Endothelial cell of umbilical vein (primary cell): ENCODE measurements at regions not wholly inside any gene's neighbourhood (a gene's known extent, or its start where the extent isn't known, plus 50 kb on each side); places are given as distances from the start of the nearest gene placed in this dataset.

Experiments
- BruUV-seq: library from RNA; stranded (reverse); fragments of 400-500 nt; replicated peaks from 2 replicates; lab custom pipeline; 2021; lab: Mats Ljungman, UMichigan
- CTCF ChIA-PET: fragments of 300-600, 350-600 bp; sonication (Branson Sonifier 250); formaldehyde crosslinking; loops from one replicate; lab custom pipeline; 2021; ENCODE audit warnings: antibody characterized with exemption, inconsistent platforms; lab: Charles Lee
- POLR2A ChIA-PET: fragments of 300-600, 350-600 bp; sonication (Branson Sonifier 250); formaldehyde crosslinking; loops from one replicate; lab custom pipeline; 2021; ENCODE audit warnings: antibody characterized with exemption, inconsistent platforms; lab: Charles Lee
- DNase-seq: peaks from one replicate; pipeline ENCODE4 v3.0.0-alpha.2; 2011; ENCODE audit warnings: low read depth, low spot score
- FAIRE-seq: peaks from 2 replicates; lab custom pipeline; 2011; peaks lifted over from hg19 to GRCh38; lab: Jason Lieb, UNC
- H2AFZ ChIP-seq: 2 replicates; pipeline ENCODE4 v1.6.0; 2012; ENCODE audit warnings: low read depth, low read length, control low read depth, inconsistent platforms
- H3K27ac ChIP-seq: 2 replicates; pipeline ENCODE4 v1.5.1; 2011; ENCODE audit warnings: low read depth, mild to moderate bottlenecking, control low read depth, low read length, moderate library complexity; ENCODE audit not compliant: insufficient read depth
- H3K27me3 ChIP-seq, 2 experiments: 2 replicates each; pipeline versions ENCODE4 v1.6.0 to v1.6.1; 2011; ENCODE audit warnings: low read length in 2 of 2, mixed read lengths in 1 of 2; ENCODE audit not compliant: control insufficient read depth in 2 of 2, insufficient read depth in 2 of 2
- H3K36me3 ChIP-seq, 2 experiments: 2 replicates in 1 of 2; 3 replicates in 1 of 2; pipeline ENCODE4 v1.5.1; 2011; ENCODE audit warnings: low read length in 2 of 2, mild to moderate bottlenecking in 1 of 2, moderate library complexity in 1 of 2; ENCODE audit not compliant: control insufficient read depth in 2 of 2, insufficient read depth in 2 of 2; ENCODE audit errors: extremely low read depth in 1 of 2
- H3K4me1 ChIP-seq: 3 replicates; pipeline ENCODE4 v1.5.1; 2011; ENCODE audit warnings: mild to moderate bottlenecking, low read length; ENCODE audit not compliant: control insufficient read depth, insufficient read depth; ENCODE audit errors: extremely low read depth
- H3K4me2 ChIP-seq: 2 replicates; pipeline ENCODE4 v1.6.1; 2011; ENCODE audit warnings: low read length, control low read depth, mixed read lengths; ENCODE audit not compliant: insufficient read depth
- H3K4me3 ChIP-seq, 3 experiments: fragments of 200-600 bp in 1 of 3; sonication (generic), shearing (Covaris generic) in 1 of 3; replicated peaks in 1 of 3; 2 replicates each; pipeline ENCODE4 v1.5.1; 2011 to 2016; ENCODE audit warnings: control low read depth in 3 of 3, low read length in 3 of 3, mild to moderate bottlenecking in 2 of 3, inconsistent platforms in 1 of 3, low read depth in 1 of 3, moderate library complexity in 1 of 3; ENCODE audit not compliant: insufficient read depth in 1 of 3
- H3K79me2 ChIP-seq: 2 replicates; pipeline ENCODE4 v1.6.0; 2012; ENCODE audit warnings: low read length, inconsistent platforms; ENCODE audit not compliant: control insufficient read depth, insufficient read depth
- H3K9ac ChIP-seq: replicated peaks from 2 replicates; pipeline ENCODE3; 2011; ENCODE audit warnings: low read length, control low read depth; ENCODE audit not compliant: insufficient read depth; ENCODE audit errors: extremely low read depth
- H3K9me1 ChIP-seq: replicated peaks from 3 replicates; pipeline ENCODE4 v1.6.0; 2011; ENCODE audit warnings: mild to moderate bottlenecking, low read length; ENCODE audit not compliant: control insufficient read depth, insufficient read depth; ENCODE audit errors: extremely low read depth
- H3K9me3 ChIP-seq: replicated peaks from 2 replicates; pipeline ENCODE4 v1.5.1; 2012; ENCODE audit warnings: low read length, inconsistent platforms; ENCODE audit not compliant: control insufficient read depth, insufficient read depth
- H4K20me1 ChIP-seq: replicated peaks from 2 replicates; pipeline ENCODE3; 2011; ENCODE audit warnings: mild to moderate bottlenecking, low read length; ENCODE audit not compliant: control insufficient read depth, insufficient read depth; ENCODE audit errors: extremely low read depth
- CTCF ChIP-seq, 2 donors: IDR thresholded peaks; 1 replicate in 1 of 2; 2 replicates in 1 of 2; pipeline ENCODE4 v1.5.1; 2011; ENCODE audit warnings: low read length in 2 of 2, mild to moderate bottlenecking in 2 of 2, moderate library complexity in 2 of 2, control low read depth in 1 of 2, inconsistent platforms in 1 of 2, low read depth in 1 of 2; ENCODE audit not compliant: insufficient read depth in 1 of 2; ENCODE audit errors: extremely low read depth in 1 of 2
- EZH2 ChIP-seq: IDR thresholded peaks from 2 replicates; pipeline ENCODE4 v1.6.1; 2012; ENCODE audit warnings: borderline replicate concordance, low read depth, mild to moderate bottlenecking, moderate library complexity, low read length, inconsistent platforms; ENCODE audit not compliant: severe bottlenecking
- FOS ChIP-seq: IDR thresholded peaks from 2 replicates; pipeline ENCODE4 v1.6.1; 2011; ENCODE audit warnings: mild to moderate bottlenecking, low read length, moderate library complexity, borderline replicate concordance; ENCODE audit not compliant: insufficient read depth
- GATA2 ChIP-seq: IDR thresholded peaks from 2 replicates; pipeline ENCODE4 v1.7.0; 2011; ENCODE audit warnings: low read depth, mild to moderate bottlenecking, moderate library complexity, mixed read lengths, low read length; ENCODE audit not compliant: insufficient read length, insufficient read depth
- JUN ChIP-seq: IDR thresholded peaks from 2 replicates; pipeline ENCODE4 v1.6.1; 2011; ENCODE audit warnings: borderline replicate concordance, low read depth; ENCODE audit not compliant: insufficient read length, insufficient read depth
- MAX ChIP-seq: IDR thresholded peaks from 2 replicates; pipeline ENCODE4 v1.6.1; 2011; ENCODE audit not compliant: insufficient read depth, insufficient read length
- MYC ChIP-seq: IDR thresholded peaks from one replicate; pipeline ENCODE4 v1.6.1; 2011; ENCODE audit warnings: mild to moderate bottlenecking, low read depth, low read length
- POLR2A ChIP-seq: IDR thresholded peaks from 2 replicates; pipeline ENCODE4 v1.6.1; 2012; ENCODE audit warnings: low read depth, mild to moderate bottlenecking, control low read depth, low read length
- POLR2AphosphoS5 ChIP-seq: IDR thresholded peaks from 2 replicates; pipeline ENCODE4 v1.6.1; 2012; ENCODE audit warnings: low read depth, mild to moderate bottlenecking, control low read depth, low read length, moderate library complexity; ENCODE audit not compliant: insufficient read depth
- dilution Hi-C: fragments of 300-500 bp; cut with MboI; formaldehyde crosslinking; loops from one replicate; pipeline ENCODE4 v1.15.0; 2019; ENCODE audit warnings: low sequenced_read_pairs; ENCODE audit not compliant: extremely low pct_ligation_motif_present
- intact Hi-C: fragments of 100-400 bp; cut with micrococcal nuclease; formaldehyde crosslinking; loops from one replicate; pipeline ENCODE4 v1.10.0; 2022

- Histone ChIP-seq H3K36me3 (no peaks in the 10 kb centered on the region), H3K9me1 (no peaks in the 10 kb centered on the region), H2AFZ (no peak overlapping the region), H3K27ac (no peak overlapping the region), H3K9ac (no peak overlapping the region), H3K9me3 (no peaks in the 10 kb centered on the region), H4K20me1 (no peaks in the 10 kb centered on the region), H3K4me1 (no peaks in the 10 kb centered on the region), H3K27me3 (no peaks in the 10 kb centered on the region), H3K4me3 (no peak overlapping the region), H3K79me2 (no peaks in the 10 kb centered on the region), H3K4me2 (no peak overlapping the region)
- DNase-seq (no peak), FAIRE-seq (no peak)
- intact Hi-C loops = no loop called here
- no TSS peak for BruUV-seq
- TF ChIP-seq FOS (no peak), GATA2 (no peak), EZH2 (no peak), CTCF (IDR thresholded peaks at IDR 0.05; ENCODE audit: extremely low read depth in 1 of 2, insufficient read depth in 1 of 2, low read depth in 1 of 2, low read length in 2 of 2) (no peak), POLR2AphosphoS5 (no peak), MAX (no peak), MYC (no peak), POLR2A (no peak), JUN (no peak)
- CTCF ChIA-PET = no interaction called here
- dilution Hi-C loops = no loop called here
- POLR2A ChIA-PET = no interaction called here
Measured at GRCh38 chr7:16014031-16014430, 327.5 kb upstream of the MEOX2 start.
